AG04450 (cell line): ENCODE measurements at regions not wholly inside any gene's neighbourhood (a gene's known extent, or its start where the extent isn't known, plus 50 kb on each side); places are given as distances from the start of the nearest gene placed in this dataset.

ENCODE experiments used
- CTCF ChIA-PET: fragments of 300-600, 350-600 bp; formaldehyde crosslinking; extraction: SDS; loops from one replicate; lab custom pipeline; 2022; ENCODE audit warnings: antibody characterized with exemption, inconsistent platforms; lab: Charles Lee
- POLR2A ChIA-PET: fragments of 350-600 bp; formaldehyde crosslinking; extraction: SDS; loops from one replicate; lab custom pipeline; 2021; ENCODE audit warnings: antibody characterized with exemption, inconsistent platforms; lab: Yijun Ruan, JAX
- DNase-seq: peaks from one replicate; pipeline ENCODE4 v3.0.0-alpha.2; 2011; ENCODE audit warnings: low read depth, low spot score
- H3K27ac ChIP-seq: one replicate; pipeline ENCODE4 v1.5.1; 2012; ENCODE audit warnings: low read depth, low read length, control low read depth
- H3K27me3 ChIP-seq: one replicate; pipeline ENCODE4 v1.6.0; 2012; ENCODE audit warnings: low read length; ENCODE audit not compliant: control insufficient read depth, insufficient read depth
- H3K4me3 ChIP-seq: 2 replicates; pipeline ENCODE4 v1.5.1; 2011; ENCODE audit warnings: mild to moderate bottlenecking, low read depth, low read length, control low read depth
- H3K9me3 ChIP-seq: 2 replicates; pipeline ENCODE4 v1.5.1; 2012; ENCODE audit warnings: low read length; ENCODE audit not compliant: control insufficient read depth, insufficient read depth
- TF ChIP-seq, protein P1 (sequence below): IDR thresholded peaks from 2 replicates; pipeline ENCODE4 v1.5.1; 2011; ENCODE audit warnings: low read depth, low read length, control low read depth, inconsistent platforms

DNA sequence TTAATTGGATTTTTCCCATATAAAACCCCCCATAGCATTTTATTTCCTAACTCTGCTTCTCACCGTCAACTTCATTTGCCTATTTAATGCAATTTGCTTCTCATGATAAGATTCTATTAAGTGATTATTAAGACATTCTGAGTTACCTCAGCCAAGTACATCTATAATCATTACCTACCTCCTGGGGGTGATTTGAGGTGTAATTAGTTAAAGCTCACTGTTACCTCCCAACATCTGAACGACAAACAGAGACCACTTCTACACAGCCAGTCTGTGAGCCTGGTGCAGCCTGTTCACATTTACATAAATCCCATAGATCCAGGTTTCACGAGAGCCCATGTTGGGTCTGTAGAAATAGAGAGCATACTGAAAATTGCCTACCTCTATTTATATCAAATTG, 65.7 kb upstream of the SSX2IP start:
- no peaks in the 10 kb centered on the region for H3K9me3 ChIP-seq
- peaks cover 2% of the 10 kb centered on the region for H3K27me3 ChIP-seq
- TF ChIP-seq, protein P1, sequence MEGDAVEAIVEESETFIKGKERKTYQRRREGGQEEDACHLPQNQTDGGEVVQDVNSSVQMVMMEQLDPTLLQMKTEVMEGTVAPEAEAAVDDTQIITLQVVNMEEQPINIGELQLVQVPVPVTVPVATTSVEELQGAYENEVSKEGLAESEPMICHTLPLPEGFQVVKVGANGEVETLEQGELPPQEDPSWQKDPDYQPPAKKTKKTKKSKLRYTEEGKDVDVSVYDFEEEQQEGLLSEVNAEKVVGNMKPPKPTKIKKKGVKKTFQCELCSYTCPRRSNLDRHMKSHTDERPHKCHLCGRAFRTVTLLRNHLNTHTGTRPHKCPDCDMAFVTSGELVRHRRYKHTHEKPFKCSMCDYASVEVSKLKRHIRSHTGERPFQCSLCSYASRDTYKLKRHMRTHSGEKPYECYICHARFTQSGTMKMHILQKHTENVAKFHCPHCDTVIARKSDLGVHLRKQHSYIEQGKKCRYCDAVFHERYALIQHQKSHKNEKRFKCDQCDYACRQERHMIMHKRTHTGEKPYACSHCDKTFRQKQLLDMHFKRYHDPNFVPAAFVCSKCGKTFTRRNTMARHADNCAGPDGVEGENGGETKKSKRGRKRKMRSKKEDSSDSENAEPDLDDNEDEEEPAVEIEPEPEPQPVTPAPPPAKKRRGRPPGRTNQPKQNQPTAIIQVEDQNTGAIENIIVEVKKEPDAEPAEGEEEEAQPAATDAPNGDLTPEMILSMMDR, result no peak
- no peak overlapping the region for H3K27ac ChIP-seq
- DNase-seq, result no peak
- ChIA-PET POLR2A (no interaction called here), CTCF (interaction anchor here (2.3 to 2.7 kb wide), 2 partner anchors 16 to 314 kb away, joined by 9 to 14 read pairs; no protein-coding TSS in a partner anchor)
- H3K4me3 ChIP-seq, result no peak overlapping the region

DNA sequence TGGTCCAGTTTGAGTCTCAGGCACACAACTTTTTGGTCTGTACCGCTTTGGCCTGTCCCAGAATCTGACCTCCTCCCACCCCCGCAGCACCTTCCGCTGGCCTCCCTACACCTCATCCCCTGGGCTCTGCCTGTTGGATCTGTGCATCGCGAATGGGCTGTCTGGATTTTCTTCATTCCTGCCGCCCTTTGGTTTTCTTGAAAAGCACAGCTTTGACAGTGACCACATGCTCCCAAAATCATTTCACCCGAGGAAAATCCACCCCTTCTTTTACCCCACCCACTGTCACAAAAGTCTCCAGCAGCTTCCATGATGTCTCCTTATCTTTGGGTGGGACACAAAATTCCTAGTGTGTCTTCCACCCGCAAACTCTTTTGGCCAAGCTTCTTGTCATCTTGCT, 65.0 kb upstream of the SSX2IP start:
- ChIA-PET CTCF (interaction anchor here (0.6 to 2.7 kb wide), 3 partner anchors 17 to 360 kb away, joined by 3 to 14 read pairs (median 9); no protein-coding TSS in a partner anchor), POLR2A (no interaction called here)
- H3K4me3 ChIP-seq, result no peak overlapping the region
- no peak for DNase-seq
- H3K9me3 ChIP-seq, result no peaks in the 10 kb centered on the region
- H3K27me3 ChIP-seq, result peaks cover 2% of the 10 kb centered on the region
- H3K27ac ChIP-seq, result no peak overlapping the region
- TF ChIP-seq, protein P1, result no peak

- Histone ChIP-seq H3K27ac (no peak overlapping the region), H3K4me3 (no peak overlapping the region), H3K9me3 (no peaks in the 10 kb centered on the region), H3K27me3 (peaks cover 2% of the 10 kb centered on the region)
- TF ChIP-seq, protein P1, result no peak
- ChIA-PET CTCF (interaction anchor here (0.7 to 2.9 kb wide), 34 partner anchors 8 to 612 kb away, joined by 3 to 62 read pairs (median 8); partner anchors contain the start of genes GNG5, PRKACB, SPATA1 and SSX2IP), POLR2A (no interaction called here)
- no peak for DNase-seq
Observed at GRCh38 chr1:84754386-84754703, 64.1 kb upstream of the SSX2IP start.

DNA sequence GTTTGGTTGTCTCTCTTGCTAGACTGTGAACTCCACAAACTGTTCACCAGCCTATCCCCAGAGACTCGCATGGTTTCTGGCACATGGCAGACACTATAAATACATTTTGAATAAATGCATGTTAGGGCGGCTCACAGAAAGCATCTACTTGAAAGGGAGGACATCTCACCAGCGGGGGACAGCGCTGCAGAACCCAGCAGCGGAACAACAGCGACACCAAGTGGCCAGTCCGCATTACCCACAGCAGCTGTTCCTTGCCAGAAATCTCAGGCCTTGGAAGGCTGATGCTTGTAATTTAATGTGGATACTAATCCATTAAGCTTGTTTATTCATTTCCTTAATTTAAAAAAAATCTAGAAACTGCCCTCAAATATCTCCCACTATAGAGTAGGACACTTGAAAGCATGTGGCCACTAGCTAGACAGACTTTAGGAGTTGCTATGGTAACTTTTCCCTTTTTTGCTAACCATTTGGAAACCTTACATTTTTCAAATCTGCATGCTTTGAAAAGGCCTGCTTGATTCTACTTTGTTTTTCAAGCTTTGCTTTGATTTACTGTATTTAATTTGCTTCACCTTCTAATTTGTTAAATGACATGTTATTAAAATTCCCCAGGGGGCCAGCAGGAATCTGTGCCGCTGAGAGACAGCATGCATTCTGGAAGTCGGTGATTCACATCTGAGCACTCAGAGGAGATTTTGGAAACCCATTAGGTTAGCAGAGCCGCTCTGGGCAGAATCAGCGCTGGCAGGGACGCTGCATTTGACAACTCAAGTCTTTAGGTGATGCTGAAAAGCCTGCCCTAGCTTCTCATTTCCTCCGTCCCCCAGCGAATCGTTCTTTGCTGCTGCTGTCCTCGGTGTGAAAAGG, 63.5 kb upstream of the SSX2IP start:
- ChIA-PET CTCF (interaction anchor here (0.6 to 2.9 kb wide), 64 partner anchors 8 to 631 kb away, joined by 3 to 62 read pairs (median 4); partner anchors contain the start of genes GNG5, PRKACB, SPATA1 and SSX2IP), POLR2A (interaction anchor here (0.9 to 1.1 kb wide), 2 partner anchors 90 to 312 kb away, joined by 3 read pairs; no protein-coding TSS in a partner anchor)
- no peak overlapping the region for H3K27ac ChIP-seq
- peak; percentile 75 for DNase-seq
- TF ChIP-seq, protein P1, result peak; percentile 100
- no peak overlapping the region for H3K4me3 ChIP-seq
- H3K9me3 ChIP-seq, result no peaks in the 10 kb centered on the region
- peaks cover 2% of the 10 kb centered on the region for H3K27me3 ChIP-seq
